Activated B cell treated with CpG ODN at 0.5 μM for 24 hours (primary cell): ENCODE measurements at regions not wholly inside any gene's neighbourhood (a gene's known extent, or its start where the extent isn't known, plus 50 kb on each side); places are given as distances from the start of the nearest gene placed in this dataset.
"Not testable (repeated sequence)": the region's sequence is repeated elsewhere in the genome, so short reads cannot be mapped to it uniquely, and the experiment has no call there.

ENCODE experiments used
- ATAC-seq: fragments of 200-7000 bp; cut with Tn5 transposase; one replicate; pipeline ENCODE4 v1.10.0; 2021; ENCODE audit warnings: low read depth, mild to moderate bottlenecking, moderate library complexity
- CTCF ChIA-PET: fragments of 350-600 bp; sonication (Branson Sonifier 250); formaldehyde crosslinking; loops from one replicate; lab custom pipeline; 2021; ENCODE audit warnings: antibody characterized with exemption; lab: Charles Lee
- POLR2A ChIA-PET: fragments of 350-600 bp; sonication (Branson Sonifier 250); formaldehyde crosslinking; loops from one replicate; lab custom pipeline; 2021; ENCODE audit warnings: antibody characterized with exemption; lab: Charles Lee
- DNase-seq: peaks from one replicate; pipeline ENCODE4 v3.0.0; 2022
- H3K27ac Mint-ChIP-seq: one replicate; pipeline ENCODE4 v1.8.0; 2020; ENCODE audit warnings: mixed read lengths
- H3K27me3 Mint-ChIP-seq: one replicate; pipeline ENCODE4 v1.8.0; 2021; ENCODE audit warnings: mixed read lengths
- H3K36me3 Mint-ChIP-seq: one replicate; pipeline ENCODE4 v1.8.0; 2021; ENCODE audit warnings: low read depth, mixed read lengths
- H3K4me1 Mint-ChIP-seq: one replicate; pipeline ENCODE4 v1.8.0; 2021; ENCODE audit warnings: mixed read lengths
- H3K4me3 Mint-ChIP-seq: one replicate; pipeline ENCODE4 v1.8.0; 2020; ENCODE audit warnings: mild to moderate bottlenecking, mixed read lengths
- H3K9me3 Mint-ChIP-seq: one replicate; pipeline ENCODE4 v1.8.0; 2020; ENCODE audit warnings: mixed read lengths
- CTCF ChIP-seq: fragments of 200-600 bp; IDR thresholded peaks from one replicate; pipeline ENCODE4 v1.8.0; 2022; ENCODE audit warnings: antibody characterized with exemption, mild to moderate bottlenecking
- intact Hi-C: fragments of 100-400 bp; cut with micrococcal nuclease; formaldehyde crosslinking; loops from one replicate; pipeline ENCODE4 v1.15.1; 2024

GRCh38 chr2:40680547-40680946, 228.7 kb upstream of the SLC8A1 start:
- TF ChIP-seq CTCF, result no peak
- ChIA-PET CTCF (no interaction called here), POLR2A (no interaction called here)
- ATAC-seq (no peak), DNase-seq (no peak)
- Mint-ChIP-seq H3K36me3 (no peaks in the 10 kb centered on the region), H3K4me3 (no peak overlapping the region), H3K9me3 (peaks cover 4% of the 10 kb centered on the region), H3K27ac (no peak overlapping the region), H3K27me3 (no peaks in the 10 kb centered on the region), H3K4me1 (no peaks in the 10 kb centered on the region)
- intact Hi-C loops, result no loop called here

GRCh38 chr2:40690036-40690435, 238.1 kb upstream of the SLC8A1 start:
- no peaks in the 10 kb centered on the region for H3K27me3 Mint-ChIP-seq
- no peaks in the 10 kb centered on the region for H3K36me3 Mint-ChIP-seq
- H3K4me3 Mint-ChIP-seq, result no peak overlapping the region
- no peak overlapping the region for H3K27ac Mint-ChIP-seq
- DNase-seq (no peak), ATAC-seq (no peak)
- intact Hi-C loops, result no loop called here
- ChIA-PET POLR2A (no interaction called here), CTCF (no interaction called here)
- TF ChIP-seq CTCF, result no peak
- H3K4me1 Mint-ChIP-seq, result no peaks in the 10 kb centered on the region
- peaks cover 4% of the 10 kb centered on the region for H3K9me3 Mint-ChIP-seq

GRCh38 chr2:40690525-40690924, 238.6 kb upstream of the SLC8A1 start:
- ChIA-PET CTCF (no interaction called here), POLR2A (no interaction called here)
- no peak for DNase-seq
- H3K4me3 Mint-ChIP-seq, result no peak overlapping the region
- no peak for TF ChIP-seq CTCF
- H3K4me1 Mint-ChIP-seq, result no peaks in the 10 kb centered on the region
- H3K27ac Mint-ChIP-seq, result no peak overlapping the region
- intact Hi-C loops, result no loop called here
- no peaks in the 10 kb centered on the region for H3K27me3 Mint-ChIP-seq
- no peak for ATAC-seq
- H3K36me3 Mint-ChIP-seq, result no peaks in the 10 kb centered on the region
- peaks cover 4% of the 10 kb centered on the region for H3K9me3 Mint-ChIP-seq

- no peak for TF ChIP-seq CTCF
- ChIA-PET POLR2A (no interaction called here), CTCF (no interaction called here)
- Mint-ChIP-seq H3K27ac (no peak overlapping the region), H3K36me3 (no peaks in the 10 kb centered on the region), H3K4me1 (no peaks in the 10 kb centered on the region), H3K9me3 (no peaks in the 10 kb centered on the region), H3K27me3 (no peaks in the 10 kb centered on the region), H3K4me3 (no peak overlapping the region)
- ATAC-seq (no peak), DNase-seq (no peak)
- intact Hi-C loops, result no loop called here
Measured at GRCh38 chr2:40700231-40700954, 248.5 kb upstream of the SLC8A1 start.

GRCh38 chr2:40712197-40712894, 260.5 kb upstream of the SLC8A1 start:
- H3K36me3 Mint-ChIP-seq, ATAC-seq, H3K4me1 Mint-ChIP-seq, H3K27me3 Mint-ChIP-seq, H3K9me3 Mint-ChIP-seq, POLR2A ChIA-PET, H3K4me3 Mint-ChIP-seq, CTCF ChIA-PET, H3K27ac Mint-ChIP-seq, intact Hi-C loops, DNase-seq: not testable (repeated sequence)
